ENCODE measurements at regions not wholly inside any gene's neighbourhood (a gene's known extent, or its start where the extent isn't known, plus 50 kb on each side); places are given as distances from the start of the nearest gene placed in this dataset.

DNA sequence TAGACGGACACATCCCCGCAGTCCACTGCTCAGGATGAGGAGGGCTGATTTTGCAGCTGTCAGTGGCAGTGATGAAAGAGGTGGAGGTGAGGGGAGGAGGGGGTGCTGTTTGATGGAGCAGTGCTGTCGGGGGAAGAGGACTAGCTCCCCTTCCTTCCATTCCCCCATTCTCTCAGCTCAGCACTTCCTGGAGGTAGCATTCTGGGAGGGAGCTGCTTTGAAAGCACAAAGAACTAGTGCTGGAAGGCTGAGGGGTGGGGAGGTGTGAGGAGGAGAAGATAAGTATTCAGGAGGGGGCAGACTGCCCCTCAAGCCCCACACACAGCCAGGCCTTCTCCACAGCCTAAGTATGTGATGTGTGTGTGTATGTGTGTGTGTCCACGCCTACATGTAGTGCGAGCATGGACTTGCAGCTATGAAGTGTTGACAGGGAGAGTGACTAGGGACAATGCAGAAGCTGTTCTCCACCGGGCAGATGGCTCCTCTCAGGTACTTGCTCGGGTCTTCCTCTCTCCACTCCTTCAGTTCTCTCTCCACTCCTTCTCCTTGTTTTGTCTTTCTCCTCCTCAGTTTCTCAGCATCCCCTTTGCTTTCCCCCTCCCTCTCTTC, 65.5 kb upstream of the HSPA9 start:
- intact Hi-C loops (cut with DNase I; ENCODE audit: low total_unique reads): no loop called here
- Histone ChIP-seq H3K36me3 (no peaks in the 10 kb centered on the region), H3K4me3 (no peak overlapping the region), H3K4me1 (peaks cover 0 to 6% (median 2%) of the 10 kb centered on the region in 4 donors), H3K27me3 (peaks cover 0 to 8% (median 0%) of the 10 kb centered on the region in 3 donors), H3K27ac (no peak overlapping the region), H3K9me3 (no peaks in the 10 kb centered on the region)
- WGBS, 5 donors: 70 to 79% (median 72%) methylated on average over 7 of the region's 7 CpGs
- TF ChIP-seq POLR2AphosphoS5 (IDR thresholded peaks at IDR 0.05): no peak
- no peak for TF ChIP-seq POLR2A (IDR thresholded peaks at IDR 0.05)
- TF ChIP-seq EP300 (IDR thresholded peaks at IDR 0.05): no peak
- TF ChIP-seq, protein P1, sequence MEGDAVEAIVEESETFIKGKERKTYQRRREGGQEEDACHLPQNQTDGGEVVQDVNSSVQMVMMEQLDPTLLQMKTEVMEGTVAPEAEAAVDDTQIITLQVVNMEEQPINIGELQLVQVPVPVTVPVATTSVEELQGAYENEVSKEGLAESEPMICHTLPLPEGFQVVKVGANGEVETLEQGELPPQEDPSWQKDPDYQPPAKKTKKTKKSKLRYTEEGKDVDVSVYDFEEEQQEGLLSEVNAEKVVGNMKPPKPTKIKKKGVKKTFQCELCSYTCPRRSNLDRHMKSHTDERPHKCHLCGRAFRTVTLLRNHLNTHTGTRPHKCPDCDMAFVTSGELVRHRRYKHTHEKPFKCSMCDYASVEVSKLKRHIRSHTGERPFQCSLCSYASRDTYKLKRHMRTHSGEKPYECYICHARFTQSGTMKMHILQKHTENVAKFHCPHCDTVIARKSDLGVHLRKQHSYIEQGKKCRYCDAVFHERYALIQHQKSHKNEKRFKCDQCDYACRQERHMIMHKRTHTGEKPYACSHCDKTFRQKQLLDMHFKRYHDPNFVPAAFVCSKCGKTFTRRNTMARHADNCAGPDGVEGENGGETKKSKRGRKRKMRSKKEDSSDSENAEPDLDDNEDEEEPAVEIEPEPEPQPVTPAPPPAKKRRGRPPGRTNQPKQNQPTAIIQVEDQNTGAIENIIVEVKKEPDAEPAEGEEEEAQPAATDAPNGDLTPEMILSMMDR (IDR thresholded peaks at IDR 0.05): no peak
- DNase-seq: no peak

DNA sequence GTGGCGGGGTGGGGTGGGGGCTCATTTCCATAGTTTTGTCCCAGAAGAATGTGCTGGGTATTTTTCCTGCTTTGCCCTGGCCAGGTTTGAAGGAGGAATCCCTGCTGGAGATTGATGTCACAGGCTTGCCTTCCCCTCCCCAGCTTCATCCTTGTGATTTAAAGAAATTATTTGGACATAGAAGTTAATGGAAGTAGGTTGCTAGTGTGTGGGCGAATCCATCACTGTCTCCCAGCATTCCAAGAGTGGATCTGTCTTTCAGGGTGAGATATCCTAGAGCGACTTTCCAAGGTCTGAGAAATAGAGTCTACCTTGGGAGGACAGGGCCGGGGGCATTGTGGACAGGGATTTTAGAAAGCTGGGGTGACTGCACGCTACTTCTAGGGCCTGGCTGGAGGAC, 64.9 kb upstream of the HSPA9 start:
- Histone ChIP-seq H3K4me3 (no peak overlapping the region), H3K27me3 (peaks cover 0 to 8% (median 0%) of the 10 kb centered on the region in 3 donors), H3K27ac (no peak overlapping the region), H3K4me1 (peaks cover 0 to 6% (median 2%) of the 10 kb centered on the region in 4 donors), H3K36me3 (no peaks in the 10 kb centered on the region), H3K9me3 (no peaks in the 10 kb centered on the region)
- 90 to 95% (median 92%) methylated on average over 5 of the region's 5 CpGs for WGBS, 5 donors
- intact Hi-C loops (cut with DNase I; ENCODE audit: low total_unique reads): no loop called here
- TF ChIP-seq, protein P1 (IDR thresholded peaks at IDR 0.05): no peak
- no peak for TF ChIP-seq POLR2A (IDR thresholded peaks at IDR 0.05)
- no peak for TF ChIP-seq POLR2AphosphoS5 (IDR thresholded peaks at IDR 0.05)
- no peak for TF ChIP-seq EP300 (IDR thresholded peaks at IDR 0.05)
- DNase-seq: no peak

DNA sequence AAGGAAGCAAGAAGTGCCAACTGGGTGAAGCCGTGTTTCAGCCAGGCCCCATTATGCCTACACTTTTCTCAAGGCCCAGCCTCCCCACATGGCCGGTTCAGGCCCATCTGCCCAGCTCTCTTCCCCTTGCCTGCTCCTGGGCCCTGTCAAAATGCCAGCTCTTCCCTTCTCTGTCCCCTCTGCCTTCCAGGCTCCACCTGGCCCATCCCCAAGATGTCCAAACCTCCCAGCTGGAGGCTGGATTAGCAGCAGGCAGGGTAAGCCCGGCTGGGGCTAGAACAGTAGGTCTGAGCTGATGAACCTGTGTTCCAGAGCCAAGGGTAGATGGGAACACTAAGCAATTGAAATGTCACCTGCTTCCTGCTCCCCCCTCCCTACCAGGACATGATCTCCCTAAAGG, 64.1 kb upstream of the HSPA9 start:
- no peak overlapping the region for H3K27ac ChIP-seq
- intact Hi-C loops (cut with DNase I; ENCODE audit: low total_unique reads): no loop called here
- H3K27me3 ChIP-seq: peaks cover 0 to 8% (median 0%) of the 10 kb centered on the region in 3 donors
- peaks cover 0 to 11% (median 2%) of the 10 kb centered on the region in 4 donors for H3K4me1 ChIP-seq
- TF ChIP-seq, protein P1 (IDR thresholded peaks at IDR 0.05): no peak
- no peak for TF ChIP-seq POLR2A (IDR thresholded peaks at IDR 0.05)
- no peak for TF ChIP-seq EP300 (IDR thresholded peaks at IDR 0.05)
- no peak for TF ChIP-seq POLR2AphosphoS5 (IDR thresholded peaks at IDR 0.05)
- no peak for DNase-seq
- no peak overlapping the region for H3K4me3 ChIP-seq
- 70 to 95% (median 78%) methylated on average over 3 of the region's 3 CpGs for WGBS, 5 donors
- no peaks in the 10 kb centered on the region for H3K36me3 ChIP-seq
- H3K9me3 ChIP-seq: no peaks in the 10 kb centered on the region

DNA sequence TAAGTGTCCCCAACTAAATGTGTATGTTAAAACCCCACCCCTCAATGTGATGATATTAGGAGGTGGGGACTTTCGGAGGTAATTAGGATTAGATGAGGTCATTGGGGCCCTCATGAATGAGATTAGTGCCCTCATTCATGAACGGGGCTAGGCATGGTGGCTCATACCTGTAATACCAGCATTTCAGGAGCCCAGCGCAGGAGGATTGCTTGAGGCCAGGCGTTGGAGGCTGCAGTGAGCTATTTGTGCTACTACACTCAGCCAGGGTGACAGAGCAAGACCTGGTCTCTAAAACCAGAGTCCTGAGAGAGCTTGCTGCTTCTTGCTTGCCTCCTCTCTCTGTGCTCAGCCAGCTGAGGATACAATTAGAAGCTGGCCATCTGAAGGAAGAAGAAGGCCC, 62.1 kb upstream of the HSPA9 start:
- Histone ChIP-seq H3K27me3 (peaks cover 0 to 8% (median 0%) of the 10 kb centered on the region in 3 donors), H3K4me1 (peaks cover 0 to 17% (median 7%) of the 10 kb centered on the region in 4 donors), H3K9me3 (no peaks in the 10 kb centered on the region), H3K27ac (no peak overlapping the region), H3K4me3 (no peak overlapping the region), H3K36me3 (no peaks in the 10 kb centered on the region)
- no peak for DNase-seq
- TF ChIP-seq EP300 (IDR thresholded peaks at IDR 0.05) (no peak), POLR2A (IDR thresholded peaks at IDR 0.05) (no peak)
- 91 to 98% (median 93%) methylated on average over 3 to 4 of the region's 4 CpGs for WGBS, 5 donors
- intact Hi-C loops (cut with DNase I; ENCODE audit: low total_unique reads): no loop called here

DNA sequence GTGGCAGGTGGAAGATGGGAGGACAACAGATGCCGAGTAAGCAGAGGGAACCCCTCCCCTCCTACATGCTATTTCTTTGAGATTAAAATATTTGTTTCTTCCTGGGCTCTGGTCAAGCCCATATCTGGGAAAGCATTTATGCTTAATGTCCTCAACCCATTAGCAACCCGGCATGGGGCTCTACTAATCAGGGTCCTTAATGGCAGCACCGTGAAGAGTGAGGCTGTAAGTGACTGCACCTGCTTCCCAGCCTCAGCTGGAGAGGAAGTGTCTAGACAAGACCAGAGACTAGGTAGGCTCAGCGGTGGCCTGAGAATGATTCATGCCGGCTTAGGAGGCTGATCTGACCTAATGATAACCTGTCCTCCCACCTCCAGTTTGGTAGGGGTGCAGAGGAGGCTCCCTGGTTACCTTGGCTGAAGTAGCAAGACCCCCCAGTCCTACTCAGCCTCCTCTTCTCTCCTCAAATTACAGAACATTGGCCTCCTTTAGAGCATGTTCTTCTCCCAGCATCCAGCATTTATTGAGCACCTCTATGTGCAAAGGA, 61.3 kb upstream of the HSPA9 start:
- 67 to 79% (median 75%) methylated on average over 3 to 5 of the region's 5 CpGs for WGBS, 5 donors
- intact Hi-C loops (cut with DNase I; ENCODE audit: low total_unique reads): no loop called here

More for the DNA sequence above, 61.3 kb upstream of the HSPA9 start:
- Histone ChIP-seq H3K27ac (no peak overlapping the region), H3K27me3 (peaks cover 0 to 1% (median 0%) of the 10 kb centered on the region in 3 donors), H3K9me3 (no peaks in the 10 kb centered on the region), H3K4me3 (no peak overlapping the region), H3K4me1 (peaks cover 0 to 11% (median 5%) of the 10 kb centered on the region in 4 donors), H3K36me3 (no peaks in the 10 kb centered on the region)
- DNase-seq: no peak
- no peak for TF ChIP-seq POLR2A (IDR thresholded peaks at IDR 0.05)
- no peak for TF ChIP-seq POLR2AphosphoS5 (IDR thresholded peaks at IDR 0.05)
- TF ChIP-seq, protein P1 (IDR thresholded peaks at IDR 0.05): no peak
- TF ChIP-seq EP300 (IDR thresholded peaks at IDR 0.05): no peak

Measured in stomach (tissue), 8 donors.